ENCODE measurements at regions not wholly inside any gene's neighbourhood (a gene's known extent, or its start where the extent isn't known, plus 50 kb on each side); places are given as distances from the start of the nearest gene placed in this dataset.

GRCh38 chr22:49527611-49528419, 299.9 kb downstream of the BRD1 start:
- no peak for TF ChIP-seq CTCF (IDR thresholded peaks at IDR 0.05)
- no peak for TF ChIP-seq POLR2AphosphoS5 (IDR thresholded peaks at IDR 0.05)
